ENCODE measurements at regions not wholly inside any gene's neighbourhood (a gene's known extent, or its start where the extent isn't known, plus 50 kb on each side); places are given as distances from the start of the nearest gene placed in this dataset.

DNA sequence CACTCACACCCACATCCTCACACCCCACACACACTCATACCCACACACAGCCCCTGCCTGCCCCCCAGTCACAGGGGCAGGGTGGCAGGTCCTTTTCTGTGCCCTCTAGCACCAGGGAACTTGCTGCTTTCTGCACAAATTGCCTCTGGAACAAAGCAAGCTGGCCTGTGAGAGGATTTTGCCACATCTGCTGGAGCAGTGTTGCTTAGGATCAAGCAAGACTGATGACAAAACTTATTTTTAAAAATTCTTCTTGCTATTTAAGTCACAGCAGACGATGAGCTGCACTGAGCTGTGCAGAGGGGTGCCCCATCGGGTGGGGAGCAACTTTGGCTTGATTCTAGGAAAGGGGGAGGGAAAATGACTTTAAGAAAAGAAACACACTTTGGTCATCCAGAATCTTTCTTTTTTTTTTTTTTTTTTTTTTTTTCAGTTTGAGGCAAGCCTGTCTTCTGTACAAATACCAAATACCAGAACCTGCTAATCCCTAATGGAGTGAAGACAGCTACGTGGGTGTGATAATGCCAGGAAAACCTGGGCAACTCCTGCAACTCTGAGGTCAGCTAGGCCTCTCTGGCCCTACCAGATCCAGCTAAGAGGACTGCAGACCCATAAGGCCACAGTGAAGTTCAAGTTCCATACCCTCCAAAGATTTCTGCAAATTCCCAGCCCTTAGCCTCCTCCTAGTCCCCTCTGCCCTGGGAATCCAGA, 195.3 kb downstream of the ABHD5 start:
- H3K27ac ChIP-seq (ENCODE audit: low read length): no peak overlapping the region
- Mint-ChIP-seq H3K4me3 (no peak overlapping the region), H3K27ac (no peak overlapping the region), H3K9me3 (no peaks in the 10 kb centered on the region), H3K4me1 (no peaks in the 10 kb centered on the region), H3K27me3 (ENCODE audit: low read depth in 2 of 2) (peaks cover 6 to 20% of the 10 kb centered on the region in 2 donors), H3K36me3 (no peaks in the 10 kb centered on the region)
- H3K4me3 ChIP-seq (ENCODE audit: low read length): no peak overlapping the region
- WGBS (ENCODE audit: insufficient coverage): 81% methylated on average over 2 of the region's 3 CpGs
- H3K27me3 ChIP-seq (ENCODE audit: control insufficient read depth, insufficient read depth, low read length): no peaks in the 10 kb centered on the region
- no peaks in the 10 kb centered on the region for H3K36me3 ChIP-seq (ENCODE audit: control insufficient read depth, insufficient read depth, low read length)
- no peaks in the 10 kb centered on the region for H3K9me3 ChIP-seq (ENCODE audit: control insufficient read depth, insufficient read depth, low read length)
- DNase-seq (no peak), ATAC-seq (no peak)
- no peaks in the 10 kb centered on the region for H3K4me1 ChIP-seq (ENCODE audit: control insufficient read depth, insufficient read depth, low read length)
- intact Hi-C loops (cut with micrococcal nuclease): no loop called here
- TF ChIP-seq, protein P1, sequence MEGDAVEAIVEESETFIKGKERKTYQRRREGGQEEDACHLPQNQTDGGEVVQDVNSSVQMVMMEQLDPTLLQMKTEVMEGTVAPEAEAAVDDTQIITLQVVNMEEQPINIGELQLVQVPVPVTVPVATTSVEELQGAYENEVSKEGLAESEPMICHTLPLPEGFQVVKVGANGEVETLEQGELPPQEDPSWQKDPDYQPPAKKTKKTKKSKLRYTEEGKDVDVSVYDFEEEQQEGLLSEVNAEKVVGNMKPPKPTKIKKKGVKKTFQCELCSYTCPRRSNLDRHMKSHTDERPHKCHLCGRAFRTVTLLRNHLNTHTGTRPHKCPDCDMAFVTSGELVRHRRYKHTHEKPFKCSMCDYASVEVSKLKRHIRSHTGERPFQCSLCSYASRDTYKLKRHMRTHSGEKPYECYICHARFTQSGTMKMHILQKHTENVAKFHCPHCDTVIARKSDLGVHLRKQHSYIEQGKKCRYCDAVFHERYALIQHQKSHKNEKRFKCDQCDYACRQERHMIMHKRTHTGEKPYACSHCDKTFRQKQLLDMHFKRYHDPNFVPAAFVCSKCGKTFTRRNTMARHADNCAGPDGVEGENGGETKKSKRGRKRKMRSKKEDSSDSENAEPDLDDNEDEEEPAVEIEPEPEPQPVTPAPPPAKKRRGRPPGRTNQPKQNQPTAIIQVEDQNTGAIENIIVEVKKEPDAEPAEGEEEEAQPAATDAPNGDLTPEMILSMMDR (IDR thresholded peaks at IDR 0.05): no peak

DNA sequence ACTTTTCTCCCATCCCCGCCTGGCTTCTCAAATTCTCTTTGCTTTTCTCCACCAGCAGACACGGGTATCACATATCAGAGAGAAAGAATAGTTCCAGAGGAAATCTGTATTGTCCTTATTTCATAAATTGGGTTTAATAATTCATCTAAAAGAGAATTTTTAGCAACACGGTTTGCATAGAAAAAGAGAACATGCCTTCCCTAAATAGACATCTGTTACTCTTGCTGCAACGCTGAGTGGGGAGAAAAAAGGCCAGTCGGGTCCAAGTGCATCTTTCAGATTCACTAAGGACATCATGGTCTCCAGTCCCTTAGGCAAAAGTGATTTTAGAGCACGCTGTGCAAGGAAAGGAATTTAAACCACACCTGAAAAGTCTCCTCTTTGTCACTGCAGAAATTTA, 201.3 kb downstream of the ABHD5 start:
- DNase-seq: no peak
- peaks cover 0 to 8% of the 10 kb centered on the region in 2 donors for H3K4me1 Mint-ChIP-seq
- H3K36me3 Mint-ChIP-seq: no peaks in the 10 kb centered on the region
- TF ChIP-seq, protein P1 (IDR thresholded peaks at IDR 0.05): no peak
- H3K9me3 ChIP-seq (ENCODE audit: control insufficient read depth, insufficient read depth, low read length): no peaks in the 10 kb centered on the region
- ATAC-seq: no peak
- peaks cover 11% of the 10 kb centered on the region for H3K4me1 ChIP-seq (ENCODE audit: control insufficient read depth, insufficient read depth, low read length)
- no peak overlapping the region for H3K4me3 Mint-ChIP-seq
- no peaks in the 10 kb centered on the region for H3K36me3 ChIP-seq (ENCODE audit: control insufficient read depth, insufficient read depth, low read length)
- H3K4me3 ChIP-seq (ENCODE audit: low read length): no peak overlapping the region
- H3K27ac Mint-ChIP-seq: no peak overlapping the region
- WGBS (ENCODE audit: insufficient coverage): 71% methylated on average over 5 of the region's 6 CpGs
- no peak overlapping the region for H3K27ac ChIP-seq (ENCODE audit: low read length)
- no peaks in the 10 kb centered on the region for H3K9me3 Mint-ChIP-seq
- H3K27me3 ChIP-seq (ENCODE audit: control insufficient read depth, insufficient read depth, low read length): peaks cover 10% of the 10 kb centered on the region
- intact Hi-C loops (cut with micrococcal nuclease): no loop called here
- H3K27me3 Mint-ChIP-seq (ENCODE audit: low read depth in 2 of 2): peaks cover 22 to 69% of the 10 kb centered on the region in 2 donors

DNA sequence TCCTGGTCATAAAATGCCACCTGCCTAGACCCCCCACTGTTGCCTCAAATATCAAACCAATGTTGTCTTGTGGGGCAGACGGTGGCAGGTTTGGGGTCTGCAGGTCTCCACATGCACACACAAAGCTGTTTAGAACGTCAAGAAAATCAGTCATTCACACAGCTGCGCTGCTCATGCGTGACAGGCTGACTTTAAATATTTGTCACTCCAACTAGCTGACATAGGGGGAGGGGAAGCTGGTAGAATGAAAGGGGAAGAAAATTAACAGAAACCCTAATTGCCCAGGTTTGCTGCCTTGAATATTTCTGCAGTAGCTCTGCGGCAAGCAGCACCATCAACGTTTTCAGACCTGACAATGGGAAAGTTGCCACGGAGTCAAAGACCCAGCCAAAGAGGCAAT, 201.8 kb downstream of the ABHD5 start:
- no peak for ATAC-seq
- Mint-ChIP-seq H3K36me3 (no peaks in the 10 kb centered on the region), H3K4me1 (peaks cover 0 to 8% of the 10 kb centered on the region in 2 donors)

More for the DNA sequence above, 201.8 kb downstream of the ABHD5 start:
- Histone ChIP-seq H3K9me3 (ENCODE audit: control insufficient read depth, insufficient read depth, low read length) (no peaks in the 10 kb centered on the region), H3K36me3 (ENCODE audit: control insufficient read depth, insufficient read depth, low read length) (no peaks in the 10 kb centered on the region), H3K27me3 (ENCODE audit: control insufficient read depth, insufficient read depth, low read length) (peaks cover 10% of the 10 kb centered on the region), H3K27ac (ENCODE audit: low read length) (no peak overlapping the region), H3K4me3 (ENCODE audit: low read length) (no peak overlapping the region), H3K4me1 (ENCODE audit: control insufficient read depth, insufficient read depth, low read length) (peaks cover 11% of the 10 kb centered on the region)
- intact Hi-C loops (cut with micrococcal nuclease): no loop called here
- TF ChIP-seq, protein P1 (IDR thresholded peaks at IDR 0.05): no peak
- no peaks in the 10 kb centered on the region for H3K9me3 Mint-ChIP-seq
- no peak overlapping the region for H3K4me3 Mint-ChIP-seq
- 15% methylated on average over 7 of the region's 7 CpGs for WGBS (ENCODE audit: insufficient coverage)
- no peak overlapping the region for H3K27ac Mint-ChIP-seq
- H3K27me3 Mint-ChIP-seq (ENCODE audit: low read depth in 2 of 2): peaks cover 22 to 65% of the 10 kb centered on the region in 2 donors
- DNase-seq: no peak
